ENCODE measurements at regions not wholly inside any gene's neighbourhood (a gene's known extent, or its start where the extent isn't known, plus 50 kb on each side); places are given as distances from the start of the nearest gene placed in this dataset.

GRCh38 chr13:63632321-63632720 is 2216.7 kb upstream of the PCDH20 start:
- FAIRE-seq (no peak), DNase-seq (ENCODE audit: low spot score in 2 of 2) (no peak)

GRCh38 chr13:63631006-63631405 is 2215.4 kb upstream of the PCDH20 start:
- FAIRE-seq = no peak
- no peak for DNase-seq (ENCODE audit: low spot score in 2 of 2)

- no peak for DNase-seq (ENCODE audit: low spot score in 2 of 2)
- no peak for FAIRE-seq
Observed at GRCh38 chr13:63629591-63629990, 2213.9 kb upstream of the PCDH20 start.

GRCh38 chr13:63628310-63628709 is 2212.7 kb upstream of the PCDH20 start:
- no peak for FAIRE-seq

GRCh38 chr13:63625869-63626268 is 2210.2 kb upstream of the PCDH20 start:
- FAIRE-seq (no peak), DNase-seq (ENCODE audit: low spot score in 2 of 2) (no peak)

More at GRCh38 chr13:63628310-63628709, 2212.7 kb upstream of the PCDH20 start:
- no peak for DNase-seq (ENCODE audit: low spot score in 2 of 2)

GRCh38 chr13:63614874-63615612 is 2199.4 kb upstream of the PCDH20 start:
- FAIRE-seq = no peak

GRCh38 chr13:63607153-63607552 is 2191.5 kb upstream of the PCDH20 start:
- FAIRE-seq = peak; percentile 24
- DNase-seq (ENCODE audit: low spot score in 2 of 2) = no peak

More at GRCh38 chr13:63614874-63615612, 2199.4 kb upstream of the PCDH20 start:
- DNase-seq (ENCODE audit: low spot score in 2 of 2) = no peak

GRCh38 chr13:63605962-63606361 is 2190.3 kb upstream of the PCDH20 start:
- DNase-seq (ENCODE audit: low spot score in 2 of 2) (no peak), FAIRE-seq (no peak)

GRCh38 chr13:63605403-63605802 is 2189.8 kb upstream of the PCDH20 start:
- FAIRE-seq = no peak

GRCh38 chr13:63595811-63596210 is 2180.2 kb upstream of the PCDH20 start:
- FAIRE-seq = no peak
- no peak for DNase-seq (ENCODE audit: low spot score in 2 of 2)

More at GRCh38 chr13:63605403-63605802, 2189.8 kb upstream of the PCDH20 start:
- no peak for DNase-seq (ENCODE audit: low spot score in 2 of 2)

GRCh38 chr13:63586467-63586866 is 2170.8 kb upstream of the PCDH20 start:
- FAIRE-seq = no peak
- no peak for DNase-seq (ENCODE audit: low spot score in 2 of 2)

GRCh38 chr13:63578796-63579195 is 2163.1 kb upstream of the PCDH20 start:
- FAIRE-seq (no peak), DNase-seq (ENCODE audit: low spot score in 2 of 2) (no peak)

GRCh38 chr13:63567031-63567430 is 2151.4 kb upstream of the PCDH20 start:
- DNase-seq (ENCODE audit: low spot score in 2 of 2) (no peak), FAIRE-seq (no peak)

GRCh38 chr13:63554157-63554556 is 2138.5 kb upstream of the PCDH20 start:
- DNase-seq (ENCODE audit: low spot score in 2 of 2) = no peak
- FAIRE-seq = no peak

- DNase-seq (ENCODE audit: low spot score in 2 of 2) (no peak), FAIRE-seq (no peak)
Observed at GRCh38 chr13:63551731-63552130, 2136.1 kb upstream of the PCDH20 start.

- FAIRE-seq (no peak), DNase-seq (ENCODE audit: low spot score in 2 of 2) (no peak)
Observed at GRCh38 chr13:63546524-63546923, 2130.9 kb upstream of the PCDH20 start.

GRCh38 chr13:63542770-63543169 is 2127.1 kb upstream of the PCDH20 start:
- FAIRE-seq (no peak), DNase-seq (ENCODE audit: low spot score in 2 of 2) (no peak)

- FAIRE-seq = no peak
- no peak for DNase-seq (ENCODE audit: low spot score in 2 of 2)
Observed at GRCh38 chr13:63541336-63541735, 2125.7 kb upstream of the PCDH20 start.

GRCh38 chr13:63540061-63540460 is 2124.4 kb upstream of the PCDH20 start:
- DNase-seq (ENCODE audit: low spot score in 2 of 2) (no peak), FAIRE-seq (no peak)

- DNase-seq (ENCODE audit: low spot score in 2 of 2) = no peak
- no peak for FAIRE-seq
Observed at GRCh38 chr13:63517371-63517770, 2101.7 kb upstream of the PCDH20 start.

GRCh38 chr13:63516124-63516523 is 2100.5 kb upstream of the PCDH20 start:
- no peak for DNase-seq (ENCODE audit: low spot score in 2 of 2)
- FAIRE-seq = no peak

- DNase-seq (ENCODE audit: low spot score in 2 of 2) (no peak), FAIRE-seq (no peak)
Observed at GRCh38 chr13:63514886-63515285, 2099.2 kb upstream of the PCDH20 start.

GRCh38 chr13:63512095-63512494 is 2096.4 kb upstream of the PCDH20 start:
- FAIRE-seq (no peak), DNase-seq (ENCODE audit: low spot score in 2 of 2) (no peak)

All from frontal cortex (tissue), 3 donors.